PC-9 (cell line): ENCODE measurements at regions not wholly inside any gene's neighbourhood (a gene's known extent, or its start where the extent isn't known, plus 50 kb on each side); places are given as distances from the start of the nearest gene placed in this dataset.

ENCODE experiments used
- CTCF ChIP-seq: fragments of 200-600 bp; sonication (generic); conservative IDR thresholded peaks from 2 replicates; pipeline ENCODE4 v1.6.1; 2017; ENCODE audit warnings: mixed run types, antibody characterized with exemption, mild to moderate bottlenecking, moderate library complexity
- EZH2 ChIP-seq: fragments of 200-600 bp; sonication (generic); IDR thresholded peaks from 2 replicates; pipeline ENCODE4 v1.8.0; 2017; ENCODE audit warnings: antibody characterized with exemption, low read depth

DNA sequence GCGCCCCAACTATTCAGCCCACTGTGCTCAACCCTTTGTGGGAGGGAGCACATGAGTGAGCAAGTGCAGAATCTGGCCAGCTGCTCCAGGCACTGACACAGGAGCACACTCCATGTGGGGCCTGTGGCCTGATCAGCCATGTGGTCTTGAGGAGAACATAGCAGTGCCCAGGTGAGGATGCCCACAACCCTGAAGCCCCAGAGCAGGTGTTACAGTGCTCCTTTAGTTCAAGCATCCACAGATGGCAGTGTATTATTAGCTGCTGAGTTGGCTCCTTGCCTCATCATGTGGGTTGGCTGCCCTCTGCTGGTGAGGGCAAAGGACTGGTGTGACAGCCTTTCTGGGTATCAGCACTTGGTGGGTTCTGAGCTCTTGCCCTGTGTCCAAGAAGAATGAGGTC is 1588.2 kb downstream of the SI start:
- TF ChIP-seq CTCF: peak; percentile 80
- no peak for TF ChIP-seq EZH2
